Hepatocyte (in vitro differentiated cells): ENCODE measurements at regions not wholly inside any gene's neighbourhood (a gene's known extent, or its start where the extent isn't known, plus 50 kb on each side); places are given as distances from the start of the nearest gene placed in this dataset.

ENCODE experiments used
- DNase-seq: peaks from one replicate; pipeline ENCODE4 v3.0.0-alpha.2; 2016; ENCODE audit warnings: low spot score
- H2AFZ ChIP-seq: fragments of 200-600 bp; sonication (generic); 2 replicates; pipeline ENCODE4 v1.6.0; 2016; ENCODE audit warnings: antibody characterized with exemption, mild to moderate bottlenecking
- H3K27ac ChIP-seq: fragments of 200-600 bp; sonication (generic); 2 replicates; pipeline ENCODE4 v1.5.1; 2016; ENCODE audit warnings: mild to moderate bottlenecking
- H3K27me3 ChIP-seq: fragments of 200-600 bp; sonication (generic); 2 replicates; pipeline ENCODE4 v1.6.1; 2016
- H3K36me3 ChIP-seq: fragments of 200-600 bp; sonication (generic); replicated peaks from 2 replicates; pipeline ENCODE4 v1.5.1; 2016; ENCODE audit warnings: low read depth; ENCODE audit not compliant: insufficient read depth
- H3K4me1 ChIP-seq: fragments of 200-600 bp; sonication (generic); 2 replicates; pipeline ENCODE4 v1.5.1; 2016; ENCODE audit warnings: mild to moderate bottlenecking, moderate library complexity; ENCODE audit not compliant: insufficient read depth
- H3K4me2 ChIP-seq: fragments of 200-600 bp; sonication (generic); 2 replicates; pipeline ENCODE4 v1.6.0; 2016
- H3K4me3 ChIP-seq: fragments of 200-600 bp; sonication (generic); 2 replicates; pipeline ENCODE4 v1.5.1; 2016; ENCODE audit warnings: mild to moderate bottlenecking
- H3K79me2 ChIP-seq: fragments of 200-600 bp; sonication (generic); 2 replicates; pipeline ENCODE4 v1.6.0; 2017; ENCODE audit warnings: mild to moderate bottlenecking
- H3K9me2 ChIP-seq: fragments of 200-600 bp; sonication (generic); replicated peaks from 2 replicates; pipeline ENCODE4 v1.6.0; 2017; ENCODE audit warnings: mild to moderate bottlenecking; ENCODE audit not compliant: insufficient read depth
- H3K9me3 ChIP-seq: fragments of 200-600 bp; sonication (generic); 2 replicates; pipeline ENCODE4 v1.5.1; 2016; ENCODE audit warnings: low read depth, mild to moderate bottlenecking
- H4K20me1 ChIP-seq: fragments of 200-600 bp; sonication (generic); 2 replicates; pipeline ENCODE4 v1.6.0; 2016; ENCODE audit warnings: mild to moderate bottlenecking; ENCODE audit not compliant: insufficient read depth, poor library complexity, severe bottlenecking
- EZH2 ChIP-seq: fragments of 200-600 bp; sonication (generic); IDR thresholded peaks from 2 replicates; pipeline ENCODE4 v1.6.1; 2016; ENCODE audit warnings: antibody characterized with exemption, mild to moderate bottlenecking, borderline replicate concordance
- EZH2phosphoT487 ChIP-seq: fragments of 200-600 bp; sonication (generic); IDR thresholded peaks from one replicate; pipeline ENCODE4 v1.6.1; 2018; ENCODE audit warnings: antibody characterized with exemption, mild to moderate bottlenecking, low read depth, moderate library complexity; ENCODE audit not compliant: unreplicated experiment, severe bottlenecking
- WGBS: methylation state at CpG from one replicate; pipeline ENCODE4 v1.1.6; 2016; ENCODE audit warnings: low lambda C conversion rate; ENCODE audit errors: missing lambda C conversion rate; 5-methylcytosine and 5-hydroxymethylcytosine counted together
- TF ChIP-seq, protein P1 (sequence below): fragments of 200-600 bp; sonication (generic); IDR thresholded peaks from 2 replicates; pipeline ENCODE4 v1.5.1; 2016; ENCODE audit warnings: antibody characterized with exemption, mild to moderate bottlenecking; ENCODE audit not compliant: poor library complexity

DNA sequence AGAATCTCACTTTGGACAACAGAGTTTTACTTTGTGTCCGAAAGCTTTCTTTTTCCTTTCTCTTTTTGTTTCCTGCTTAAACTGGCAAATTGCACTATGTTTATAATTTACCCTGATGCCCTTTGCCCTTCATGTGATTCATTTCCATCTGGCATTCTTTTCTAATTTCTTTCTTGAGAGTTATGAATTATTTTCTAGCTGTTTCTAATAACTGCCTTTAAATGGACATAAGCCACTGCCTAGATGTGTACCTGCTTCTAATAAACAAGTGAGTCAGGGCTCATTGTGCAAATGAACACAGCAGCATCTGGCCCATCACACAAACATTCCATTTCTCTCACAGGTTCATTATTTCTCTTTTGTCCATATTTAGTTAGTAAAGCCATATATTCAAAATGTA, 242.3 kb upstream of the GPRIN3 start:
- no peaks in the 10 kb centered on the region for H3K79me2 ChIP-seq
- H3K27me3 ChIP-seq: no peaks in the 10 kb centered on the region
- no peak for DNase-seq
- WGBS: 88% methylated on average over 1 of the region's 1 CpG
- H3K9me2 ChIP-seq: no peaks in the 10 kb centered on the region
- no peak overlapping the region for H2AFZ ChIP-seq
- no peaks in the 10 kb centered on the region for H3K4me1 ChIP-seq
- H3K27ac ChIP-seq: no peak overlapping the region
- H3K4me3 ChIP-seq: no peak overlapping the region
- no peaks in the 10 kb centered on the region for H3K9me3 ChIP-seq
- TF ChIP-seq, protein P1, sequence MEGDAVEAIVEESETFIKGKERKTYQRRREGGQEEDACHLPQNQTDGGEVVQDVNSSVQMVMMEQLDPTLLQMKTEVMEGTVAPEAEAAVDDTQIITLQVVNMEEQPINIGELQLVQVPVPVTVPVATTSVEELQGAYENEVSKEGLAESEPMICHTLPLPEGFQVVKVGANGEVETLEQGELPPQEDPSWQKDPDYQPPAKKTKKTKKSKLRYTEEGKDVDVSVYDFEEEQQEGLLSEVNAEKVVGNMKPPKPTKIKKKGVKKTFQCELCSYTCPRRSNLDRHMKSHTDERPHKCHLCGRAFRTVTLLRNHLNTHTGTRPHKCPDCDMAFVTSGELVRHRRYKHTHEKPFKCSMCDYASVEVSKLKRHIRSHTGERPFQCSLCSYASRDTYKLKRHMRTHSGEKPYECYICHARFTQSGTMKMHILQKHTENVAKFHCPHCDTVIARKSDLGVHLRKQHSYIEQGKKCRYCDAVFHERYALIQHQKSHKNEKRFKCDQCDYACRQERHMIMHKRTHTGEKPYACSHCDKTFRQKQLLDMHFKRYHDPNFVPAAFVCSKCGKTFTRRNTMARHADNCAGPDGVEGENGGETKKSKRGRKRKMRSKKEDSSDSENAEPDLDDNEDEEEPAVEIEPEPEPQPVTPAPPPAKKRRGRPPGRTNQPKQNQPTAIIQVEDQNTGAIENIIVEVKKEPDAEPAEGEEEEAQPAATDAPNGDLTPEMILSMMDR: no peak
- no peak for TF ChIP-seq EZH2phosphoT487
- no peak for TF ChIP-seq EZH2
- no peak overlapping the region for H3K4me2 ChIP-seq
- H4K20me1 ChIP-seq: no peaks in the 10 kb centered on the region
- no peaks in the 10 kb centered on the region for H3K36me3 ChIP-seq

DNA sequence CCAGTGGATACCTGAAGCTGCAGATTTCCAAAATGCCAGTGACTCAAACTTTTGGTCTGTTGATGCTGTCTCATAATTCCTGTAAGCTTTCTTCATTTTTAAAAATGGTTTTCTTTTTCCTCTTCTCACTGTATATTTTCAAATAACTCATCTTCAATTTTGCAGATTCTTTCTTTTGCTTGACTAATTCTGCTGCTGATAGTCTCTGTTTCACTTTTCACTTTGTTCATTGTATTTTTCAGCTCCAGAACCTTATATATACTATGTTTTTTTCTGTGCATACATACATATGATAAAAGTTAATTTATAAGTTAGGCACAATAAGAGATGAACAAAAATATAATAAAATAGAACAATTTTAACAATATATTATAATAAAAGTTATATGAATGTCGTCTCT, 237.7 kb upstream of the GPRIN3 start:
- Histone ChIP-seq H3K27me3 (no peaks in the 10 kb centered on the region), H3K4me2 (no peak overlapping the region), H3K9me2 (no peaks in the 10 kb centered on the region), H3K4me3 (no peak overlapping the region), H3K27ac (no peak overlapping the region), H3K36me3 (no peaks in the 10 kb centered on the region), H4K20me1 (no peaks in the 10 kb centered on the region), H3K9me3 (no peaks in the 10 kb centered on the region), H3K4me1 (peaks cover 3% of the 10 kb centered on the region), H3K79me2 (no peaks in the 10 kb centered on the region), H2AFZ (no peak overlapping the region)
- WGBS: 94% methylated on average over 1 of the region's 1 CpG
- TF ChIP-seq EZH2phosphoT487 (no peak), EZH2 (no peak)
- TF ChIP-seq, protein P1: no peak
- no peak for DNase-seq

DNA sequence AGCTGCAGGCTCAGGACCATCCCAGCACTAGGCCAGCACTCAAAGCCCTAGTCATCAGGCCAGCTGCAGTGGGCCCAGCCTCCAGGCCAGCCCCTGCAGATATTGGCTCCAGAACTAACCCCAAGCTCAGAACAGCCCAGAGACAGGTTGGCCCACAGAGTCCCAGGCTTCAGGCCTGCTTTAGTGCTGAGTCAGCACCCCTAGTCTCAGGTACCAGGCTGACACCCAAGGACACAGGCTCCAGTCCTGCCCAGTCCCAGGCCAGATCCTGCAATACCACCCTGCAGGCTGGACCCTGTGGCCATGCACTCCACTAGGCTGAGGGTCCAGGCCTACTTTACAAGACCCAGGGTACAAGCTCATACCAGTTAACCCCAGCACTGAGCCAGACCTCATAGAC, 234.4 kb upstream of the GPRIN3 start:
- Histone ChIP-seq H3K79me2 (no peaks in the 10 kb centered on the region), H3K4me2 (no peak overlapping the region), H3K9me3 (no peaks in the 10 kb centered on the region), H3K27me3 (no peaks in the 10 kb centered on the region), H2AFZ (no peak overlapping the region), H3K27ac (no peak overlapping the region), H3K4me3 (no peak overlapping the region), H3K4me1 (peaks cover 14% of the 10 kb centered on the region), H4K20me1 (no peaks in the 10 kb centered on the region), H3K36me3 (no peaks in the 10 kb centered on the region), H3K9me2 (no peaks in the 10 kb centered on the region)
- DNase-seq: no peak
- TF ChIP-seq, protein P1: no peak
- TF ChIP-seq EZH2phosphoT487 (no peak), EZH2 (no peak)
